ENCODE measurements at regions not wholly inside any gene's neighbourhood (a gene's known extent, or its start where the extent isn't known, plus 50 kb on each side); places are given as distances from the start of the nearest gene placed in this dataset.
A peak's percentile ranks its signal among the peaks of the same experiment; 100 is the strongest.

DNA sequence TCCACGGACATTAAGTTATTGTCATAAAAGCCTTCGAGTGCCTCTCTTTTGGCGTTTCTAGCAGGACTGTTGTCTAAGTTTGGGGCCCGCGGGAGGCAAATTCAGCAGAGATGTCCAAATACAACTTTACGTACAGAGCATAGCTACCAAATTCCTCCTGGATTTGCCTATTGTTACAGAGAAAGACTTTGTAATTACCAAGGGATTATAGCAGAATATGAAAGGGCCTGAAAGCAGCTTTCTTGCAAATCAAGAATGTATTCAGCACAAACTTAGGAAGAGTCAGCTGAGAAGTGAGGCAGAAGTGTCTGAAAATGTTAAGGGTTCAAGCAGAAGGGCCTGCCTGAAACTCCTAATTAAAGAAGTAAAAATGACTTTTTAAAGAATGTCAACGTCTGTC is 1053.5 kb upstream of the TENM3 start:
- TF ChIP-seq, protein P1, sequence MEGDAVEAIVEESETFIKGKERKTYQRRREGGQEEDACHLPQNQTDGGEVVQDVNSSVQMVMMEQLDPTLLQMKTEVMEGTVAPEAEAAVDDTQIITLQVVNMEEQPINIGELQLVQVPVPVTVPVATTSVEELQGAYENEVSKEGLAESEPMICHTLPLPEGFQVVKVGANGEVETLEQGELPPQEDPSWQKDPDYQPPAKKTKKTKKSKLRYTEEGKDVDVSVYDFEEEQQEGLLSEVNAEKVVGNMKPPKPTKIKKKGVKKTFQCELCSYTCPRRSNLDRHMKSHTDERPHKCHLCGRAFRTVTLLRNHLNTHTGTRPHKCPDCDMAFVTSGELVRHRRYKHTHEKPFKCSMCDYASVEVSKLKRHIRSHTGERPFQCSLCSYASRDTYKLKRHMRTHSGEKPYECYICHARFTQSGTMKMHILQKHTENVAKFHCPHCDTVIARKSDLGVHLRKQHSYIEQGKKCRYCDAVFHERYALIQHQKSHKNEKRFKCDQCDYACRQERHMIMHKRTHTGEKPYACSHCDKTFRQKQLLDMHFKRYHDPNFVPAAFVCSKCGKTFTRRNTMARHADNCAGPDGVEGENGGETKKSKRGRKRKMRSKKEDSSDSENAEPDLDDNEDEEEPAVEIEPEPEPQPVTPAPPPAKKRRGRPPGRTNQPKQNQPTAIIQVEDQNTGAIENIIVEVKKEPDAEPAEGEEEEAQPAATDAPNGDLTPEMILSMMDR (IDR thresholded peaks at IDR 0.05; ENCODE audit: low read depth, low read length) = no peak
- H3K4me3 ChIP-seq (ENCODE audit: low read depth, low read length) = no peak overlapping the region
- in situ Hi-C loops (cut with HindIII; ENCODE audit: low sequenced_read_pairs) = no loop called here
- no peak for DNase-seq (ENCODE audit: low read depth, low spot score)

DNA sequence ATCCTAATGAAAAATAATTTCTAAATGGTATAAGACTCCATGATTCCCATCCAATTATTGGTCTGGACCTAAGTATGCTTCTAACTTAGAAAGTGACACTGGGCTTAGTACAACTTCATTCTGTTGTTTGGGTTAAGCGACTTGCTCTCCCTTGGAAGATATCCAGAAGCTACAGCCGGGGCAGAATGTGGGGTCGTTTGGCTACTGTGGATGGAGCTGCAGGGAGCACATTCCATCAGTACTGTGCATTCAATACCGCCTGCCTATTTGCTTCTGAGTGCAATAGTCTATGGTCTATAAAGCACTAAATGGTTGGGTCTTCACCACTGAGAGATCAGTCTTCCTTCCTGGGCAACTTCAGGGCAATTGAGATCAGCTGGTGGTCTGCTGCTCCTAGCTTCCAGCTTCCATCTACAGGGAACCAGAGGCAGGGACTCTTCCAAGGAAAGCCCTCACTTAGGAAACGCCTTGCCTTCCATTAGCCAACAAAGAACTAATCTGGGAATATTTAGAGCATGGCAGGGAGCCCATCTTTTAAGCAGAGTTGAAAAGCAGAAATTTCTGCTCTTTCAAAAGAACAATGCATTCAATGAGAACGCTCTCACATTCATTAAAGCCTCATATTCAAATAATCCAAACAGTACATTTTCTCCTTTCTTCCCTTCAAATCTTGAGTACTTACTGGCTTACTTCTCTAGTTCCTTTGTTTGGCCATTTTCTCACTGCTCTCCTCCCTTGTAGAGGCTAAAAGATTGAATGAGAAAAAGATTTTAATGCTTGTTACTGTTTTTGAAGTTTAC is 1049.9 kb upstream of the TENM3 start:
- H3K4me3 ChIP-seq (ENCODE audit: low read depth, low read length) = no peak overlapping the region
- no peak for DNase-seq (ENCODE audit: low read depth, low spot score)
- TF ChIP-seq, protein P1 (IDR thresholded peaks at IDR 0.05; ENCODE audit: low read depth, low read length) = no peak
- in situ Hi-C loops (cut with HindIII; ENCODE audit: low sequenced_read_pairs) = no loop called here

DNA sequence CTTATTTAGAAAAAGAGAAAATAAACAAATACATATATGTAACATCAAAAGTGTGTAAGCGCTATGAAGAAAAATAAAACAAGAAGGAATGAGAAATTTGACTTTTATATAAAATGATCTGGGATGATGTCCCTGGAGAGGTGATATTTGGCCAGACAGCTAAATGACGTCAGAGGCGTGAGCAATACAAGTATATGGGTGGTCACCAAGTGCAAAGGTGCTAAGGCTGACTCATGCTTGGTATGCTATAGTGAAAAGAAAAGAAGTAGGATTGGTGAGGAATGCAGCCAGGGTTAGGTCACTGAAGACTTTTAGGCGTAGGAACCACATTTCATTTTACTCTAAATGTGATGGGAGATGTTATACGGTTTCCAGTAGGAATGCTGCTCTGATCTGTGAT is 1049.1 kb upstream of the TENM3 start:
- H3K4me3 ChIP-seq (ENCODE audit: low read depth, low read length) = no peak overlapping the region
- TF ChIP-seq, protein P1 (IDR thresholded peaks at IDR 0.05; ENCODE audit: low read depth, low read length) = no peak
- peak; percentile 25 for DNase-seq (ENCODE audit: low read depth, low spot score)
- in situ Hi-C loops (cut with HindIII; ENCODE audit: low sequenced_read_pairs) = no loop called here

DNA sequence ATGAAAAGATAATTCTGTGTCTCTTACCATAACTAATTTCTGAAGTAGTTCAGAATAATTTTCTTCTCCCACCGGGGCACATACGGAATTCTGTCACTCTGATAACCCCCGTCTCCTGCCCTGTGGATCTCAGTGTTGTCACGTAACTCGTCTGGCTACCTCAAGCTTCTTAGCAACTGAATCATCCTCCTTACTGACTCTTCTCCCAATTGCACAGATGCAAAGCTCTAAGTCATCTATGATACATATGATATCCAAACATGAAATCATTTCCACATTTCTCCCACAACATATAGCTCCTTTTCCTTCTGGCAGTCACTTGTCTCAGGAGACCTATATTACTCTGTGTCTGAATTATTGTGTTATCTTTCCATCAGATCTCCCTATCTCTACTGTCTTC is 1043.1 kb upstream of the TENM3 start:
- TF ChIP-seq, protein P1 (IDR thresholded peaks at IDR 0.05; ENCODE audit: low read depth, low read length) = no peak
- DNase-seq (ENCODE audit: low read depth, low spot score) = no peak
- H3K4me3 ChIP-seq (ENCODE audit: low read depth, low read length) = no peak overlapping the region
- in situ Hi-C loops (cut with HindIII; ENCODE audit: low sequenced_read_pairs) = no loop called here

DNA sequence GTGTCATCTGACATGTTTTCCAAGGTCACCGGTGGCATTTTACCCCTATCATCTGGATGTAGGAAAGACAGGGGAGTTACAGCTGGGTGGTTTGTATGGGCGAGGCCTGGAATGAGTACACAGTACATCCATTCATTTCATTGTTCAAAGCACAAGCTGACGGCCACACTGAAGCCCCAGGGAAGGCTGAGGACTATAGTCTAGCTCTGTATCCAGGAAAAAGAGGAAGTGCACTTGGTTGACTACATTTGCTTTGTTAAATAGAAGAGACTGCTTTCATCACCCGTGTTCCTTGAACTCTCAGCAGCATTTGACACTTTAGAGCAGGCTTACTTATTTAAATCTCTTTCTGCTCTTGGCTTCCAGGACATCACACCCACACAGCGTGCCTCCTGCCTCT is 1041.0 kb upstream of the TENM3 start:
- DNase-seq (ENCODE audit: low read depth, low spot score) = no peak
- TF ChIP-seq, protein P1 (IDR thresholded peaks at IDR 0.05; ENCODE audit: low read depth, low read length) = no peak
- in situ Hi-C loops (cut with HindIII; ENCODE audit: low sequenced_read_pairs) = no loop called here
- no peak overlapping the region for H3K4me3 ChIP-seq (ENCODE audit: low read depth, low read length)

DNA sequence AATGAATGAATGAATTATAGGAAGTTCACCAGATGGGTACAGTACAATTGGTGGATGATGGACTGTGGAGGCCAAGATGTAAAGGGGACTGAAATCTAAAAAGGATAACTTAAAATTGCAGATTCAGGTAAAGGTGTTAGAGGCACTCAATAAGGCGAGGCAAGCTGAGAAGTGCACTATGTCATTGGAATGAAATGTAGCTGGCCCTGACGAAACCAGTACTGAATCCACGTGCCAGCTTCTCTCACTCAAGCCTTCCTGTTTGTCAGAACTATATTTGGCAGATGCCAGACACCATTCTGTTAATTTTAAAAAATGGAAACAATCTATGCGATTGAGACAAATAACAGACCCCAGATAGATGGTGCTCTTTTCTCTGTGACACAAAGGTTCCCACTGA is 1039.1 kb upstream of the TENM3 start:
- DNase-seq (ENCODE audit: low read depth, low spot score) = no peak
- in situ Hi-C loops (cut with HindIII; ENCODE audit: low sequenced_read_pairs) = no loop called here
- TF ChIP-seq, protein P1 (IDR thresholded peaks at IDR 0.05; ENCODE audit: low read depth, low read length) = no peak
- no peak overlapping the region for H3K4me3 ChIP-seq (ENCODE audit: low read depth, low read length)

Measured in astrocyte of the spinal cord (primary cell).